ENCODE measurements at regions not wholly inside any gene's neighbourhood (a gene's known extent, or its start where the extent isn't known, plus 50 kb on each side); places are given as distances from the start of the nearest gene placed in this dataset.

DNA sequence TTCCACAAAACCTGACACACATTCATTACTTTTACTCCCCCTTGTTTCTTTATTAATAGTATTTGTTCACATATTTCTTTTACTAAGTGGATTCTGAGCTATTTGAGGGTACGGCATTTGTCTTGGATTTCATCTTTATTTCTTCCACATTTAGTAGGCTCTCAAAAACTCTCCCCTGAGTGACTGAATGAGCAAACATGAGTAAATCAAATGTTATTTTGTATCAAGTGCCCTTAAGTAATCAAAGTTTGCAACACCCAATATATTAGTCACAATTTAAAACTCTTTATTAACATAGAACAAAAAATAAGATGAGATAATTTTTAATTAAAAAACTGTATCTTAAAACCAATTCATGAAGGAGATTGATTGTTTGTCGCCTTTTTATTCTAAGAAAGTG is 1101.9 kb upstream of the TENM4 start:
- no peaks in the 10 kb centered on the region for H3K9me3 ChIP-seq (ENCODE audit: insufficient read depth, low read length)
- no peaks in the 10 kb centered on the region for H3K27me3 ChIP-seq (ENCODE audit: insufficient read depth, insufficient read length)
- H3K9ac ChIP-seq (ENCODE audit: insufficient read length, low read depth): no peak overlapping the region
- no peak for TF ChIP-seq SUZ12 (IDR thresholded peaks at IDR 0.05; ENCODE audit: extremely low read depth, insufficient read depth, insufficient read length)
- no peak for TF ChIP-seq ZNF274 (IDR thresholded peaks at IDR 0.05; ENCODE audit: low read depth, low read length)
- TF ChIP-seq YY1 (IDR thresholded peaks at IDR 0.05; ENCODE audit: insufficient read depth, insufficient read length): no peak
- H3K36me3 ChIP-seq (ENCODE audit: insufficient read depth, insufficient read length, low read length): no peaks in the 10 kb centered on the region
- no peak overlapping the region for H3K4me3 ChIP-seq (ENCODE audit: insufficient read length, low read depth)
- no peaks in the 10 kb centered on the region for H3K4me1 ChIP-seq (ENCODE audit: insufficient read depth, insufficient read length)
- no peak for DNase-seq (ENCODE audit: low read depth, low spot score)

DNA sequence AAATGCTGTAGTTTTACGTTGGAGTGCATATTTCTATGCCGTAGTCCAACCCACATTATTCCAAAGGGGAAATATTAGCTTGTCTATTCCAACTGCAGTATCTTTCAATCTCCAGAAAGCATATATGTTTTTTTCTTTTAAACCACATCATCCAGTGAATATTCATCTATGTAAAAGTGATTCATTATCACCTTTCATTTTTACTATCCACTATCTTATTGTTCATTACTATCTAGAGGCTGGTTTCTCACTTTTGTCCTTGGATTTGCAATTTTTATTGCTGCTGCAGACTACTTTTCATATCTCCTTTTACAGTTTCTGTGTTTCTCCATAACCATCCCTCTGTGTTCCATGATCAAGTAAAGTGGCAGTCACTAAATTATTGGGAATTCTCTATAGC is 1097.2 kb upstream of the TENM4 start:
- Histone ChIP-seq H3K4me3 (ENCODE audit: insufficient read length, low read depth) (no peak overlapping the region), H3K27me3 (ENCODE audit: insufficient read depth, insufficient read length) (no peaks in the 10 kb centered on the region), H3K36me3 (ENCODE audit: insufficient read depth, insufficient read length, low read length) (no peaks in the 10 kb centered on the region), H3K9me3 (ENCODE audit: insufficient read depth, low read length) (peaks cover 10% of the 10 kb centered on the region; the same call in 1 of the 2 replicates), H3K9ac (ENCODE audit: insufficient read length, low read depth) (no peak overlapping the region), H3K4me1 (ENCODE audit: insufficient read depth, insufficient read length) (no peaks in the 10 kb centered on the region)
- DNase-seq (ENCODE audit: low read depth, low spot score): no peak
- no peak for TF ChIP-seq ZNF274 (IDR thresholded peaks at IDR 0.05; ENCODE audit: low read depth, low read length)
- no peak for TF ChIP-seq YY1 (IDR thresholded peaks at IDR 0.05; ENCODE audit: insufficient read depth, insufficient read length)
- no peak for TF ChIP-seq SUZ12 (IDR thresholded peaks at IDR 0.05; ENCODE audit: extremely low read depth, insufficient read depth, insufficient read length)

DNA sequence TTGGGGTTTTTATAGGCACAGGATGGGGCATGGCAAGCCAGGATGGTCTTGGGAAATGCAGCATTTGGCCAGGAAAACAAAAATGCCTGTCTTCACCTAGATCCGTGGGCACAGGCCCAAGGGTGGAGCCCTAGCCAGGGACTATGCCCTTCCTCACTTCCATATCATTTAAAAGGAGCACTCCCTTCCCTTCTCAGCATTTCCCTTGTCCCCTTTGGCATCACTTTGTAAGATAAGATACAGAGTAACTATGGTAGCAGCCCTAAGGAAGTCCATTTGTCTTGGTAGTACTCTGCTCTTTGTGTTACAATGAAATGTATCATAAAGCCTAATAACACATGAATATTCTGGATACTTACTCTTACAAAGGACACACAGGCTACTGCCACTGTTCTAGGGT is 1092.6 kb upstream of the TENM4 start:
- Histone ChIP-seq H3K36me3 (ENCODE audit: insufficient read depth, insufficient read length, low read length) (no peaks in the 10 kb centered on the region), H3K4me1 (ENCODE audit: insufficient read depth, insufficient read length) (no peaks in the 10 kb centered on the region), H3K27me3 (ENCODE audit: insufficient read depth, insufficient read length) (no peaks in the 10 kb centered on the region), H3K9me3 (ENCODE audit: insufficient read depth, low read length) (peaks cover 17% of the 10 kb centered on the region; the same call in 1 of the 2 replicates), H3K4me3 (ENCODE audit: insufficient read length, low read depth) (no peak overlapping the region), H3K9ac (ENCODE audit: insufficient read length, low read depth) (no peak overlapping the region)
- DNase-seq (ENCODE audit: low read depth, low spot score): no peak
- TF ChIP-seq ZNF274 (IDR thresholded peaks at IDR 0.05; ENCODE audit: low read depth, low read length) (no peak), SUZ12 (IDR thresholded peaks at IDR 0.05; ENCODE audit: extremely low read depth, insufficient read depth, insufficient read length) (no peak), YY1 (IDR thresholded peaks at IDR 0.05; ENCODE audit: insufficient read depth, insufficient read length) (no peak)

DNA sequence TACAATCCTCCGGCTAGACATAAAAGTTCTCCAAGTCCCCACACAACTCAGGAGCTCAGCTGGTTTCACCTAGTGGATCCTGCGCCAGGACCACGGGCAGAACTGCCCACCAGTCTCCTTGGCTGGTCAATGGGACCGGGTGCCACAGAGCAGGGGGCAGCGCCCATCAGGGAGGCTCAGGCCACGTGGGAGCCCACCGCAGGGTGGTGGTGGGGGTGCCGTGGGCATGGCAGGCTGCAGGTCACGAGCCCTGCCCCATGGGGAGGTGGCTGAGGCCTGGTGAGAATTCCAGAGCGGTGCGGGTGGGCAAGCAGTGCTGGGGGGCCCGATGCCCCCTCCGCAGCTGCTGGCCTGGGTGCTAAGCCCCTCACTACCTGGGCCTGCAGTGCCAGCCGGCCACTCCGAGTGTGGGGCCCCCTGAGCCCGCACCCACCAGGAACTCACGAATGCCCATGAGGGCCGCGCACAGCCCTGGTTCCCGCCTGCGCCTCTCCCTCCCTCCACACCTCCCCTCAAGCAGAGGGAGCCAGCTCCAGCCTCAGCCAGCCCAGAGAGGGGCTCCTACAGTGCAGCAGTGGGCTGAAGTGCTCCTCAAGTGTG is 1091.9 kb upstream of the TENM4 start:
- H3K4me3 ChIP-seq (ENCODE audit: insufficient read length, low read depth): no peak overlapping the region
- H3K27me3 ChIP-seq (ENCODE audit: insufficient read depth, insufficient read length): no peaks in the 10 kb centered on the region
- no peak overlapping the region for H3K9ac ChIP-seq (ENCODE audit: insufficient read length, low read depth)
- TF ChIP-seq SUZ12 (IDR thresholded peaks at IDR 0.05; ENCODE audit: extremely low read depth, insufficient read depth, insufficient read length) (no peak), ZNF274 (IDR thresholded peaks at IDR 0.05; ENCODE audit: low read depth, low read length) (no peak), YY1 (IDR thresholded peaks at IDR 0.05; ENCODE audit: insufficient read depth, insufficient read length) (no peak)
- H3K36me3 ChIP-seq (ENCODE audit: insufficient read depth, insufficient read length, low read length): no peaks in the 10 kb centered on the region
- H3K9me3 ChIP-seq (ENCODE audit: insufficient read depth, low read length): peaks cover 17% of the 10 kb centered on the region; the same call in 1 of the 2 replicates
- no peaks in the 10 kb centered on the region for H3K4me1 ChIP-seq (ENCODE audit: insufficient read depth, insufficient read length)
- no peak for DNase-seq (ENCODE audit: low read depth, low spot score)

DNA sequence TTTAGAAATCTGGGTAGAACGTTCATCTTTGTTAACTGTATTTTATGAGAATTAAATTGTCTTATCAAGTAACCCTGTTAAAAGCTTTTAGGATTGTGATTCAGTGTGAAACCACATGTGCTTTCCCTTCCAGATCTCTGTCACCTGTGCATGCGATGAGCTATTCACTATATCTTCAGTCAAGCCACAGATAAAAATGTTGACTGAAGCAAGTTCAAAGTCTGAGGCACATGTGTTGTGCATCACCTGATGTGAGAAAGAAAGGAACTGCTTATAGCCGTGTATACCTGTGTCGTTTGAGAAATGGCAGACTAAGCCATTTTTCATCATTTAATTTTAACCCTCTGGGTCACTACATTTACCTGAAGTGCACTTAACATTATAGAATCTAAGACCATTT is 1088.9 kb upstream of the TENM4 start:
- Histone ChIP-seq H3K27me3 (ENCODE audit: insufficient read depth, insufficient read length) (no peaks in the 10 kb centered on the region), H3K4me3 (ENCODE audit: insufficient read length, low read depth) (no peak overlapping the region), H3K9me3 (ENCODE audit: insufficient read depth, low read length) (peaks cover 17% of the 10 kb centered on the region; the same call in 1 of the 2 replicates), H3K9ac (ENCODE audit: insufficient read length, low read depth) (no peak overlapping the region), H3K36me3 (ENCODE audit: insufficient read depth, insufficient read length, low read length) (no peaks in the 10 kb centered on the region), H3K4me1 (ENCODE audit: insufficient read depth, insufficient read length) (no peaks in the 10 kb centered on the region)
- no peak for TF ChIP-seq YY1 (IDR thresholded peaks at IDR 0.05; ENCODE audit: insufficient read depth, insufficient read length)
- TF ChIP-seq SUZ12 (IDR thresholded peaks at IDR 0.05; ENCODE audit: extremely low read depth, insufficient read depth, insufficient read length): no peak
- no peak for TF ChIP-seq ZNF274 (IDR thresholded peaks at IDR 0.05; ENCODE audit: low read depth, low read length)
- no peak for DNase-seq (ENCODE audit: low read depth, low spot score)

- no peaks in the 10 kb centered on the region for H3K27me3 ChIP-seq (ENCODE audit: insufficient read depth, insufficient read length)
- no peaks in the 10 kb centered on the region for H3K4me1 ChIP-seq (ENCODE audit: insufficient read depth, insufficient read length)
- H3K9ac ChIP-seq (ENCODE audit: insufficient read length, low read depth): no peak overlapping the region
- H3K4me3 ChIP-seq (ENCODE audit: insufficient read length, low read depth): no peak overlapping the region
- H3K36me3 ChIP-seq (ENCODE audit: insufficient read depth, insufficient read length, low read length): no peaks in the 10 kb centered on the region
- TF ChIP-seq SUZ12 (IDR thresholded peaks at IDR 0.05; ENCODE audit: extremely low read depth, insufficient read depth, insufficient read length) (no peak), ZNF274 (IDR thresholded peaks at IDR 0.05; ENCODE audit: low read depth, low read length) (no peak), YY1 (IDR thresholded peaks at IDR 0.05; ENCODE audit: insufficient read depth, insufficient read length) (no peak)
- H3K9me3 ChIP-seq (ENCODE audit: insufficient read depth, low read length): no peaks in the 10 kb centered on the region
- DNase-seq (ENCODE audit: low read depth, low spot score): no peak
Measured at GRCh38 chr11:80525663-80526405, 1085.0 kb upstream of the TENM4 start.

DNA sequence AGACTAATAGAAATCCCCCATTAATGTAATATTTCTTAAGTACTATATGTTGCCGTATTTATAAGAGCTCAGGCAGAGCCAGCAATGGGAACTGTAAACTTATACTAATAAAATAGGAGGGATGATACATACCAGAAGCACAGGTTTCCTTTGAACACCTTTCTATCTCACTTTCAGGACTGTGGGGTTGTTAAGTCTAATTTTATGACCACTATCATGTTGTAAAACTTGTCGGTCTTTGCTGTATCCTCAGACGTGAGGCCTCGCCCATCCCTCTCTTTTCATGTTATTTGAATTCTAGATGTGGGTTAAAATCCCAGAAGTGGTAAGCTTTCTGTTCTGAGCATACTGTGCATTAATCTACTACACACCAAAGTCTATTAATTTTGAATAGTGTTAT is 1083.5 kb upstream of the TENM4 start:
- Histone ChIP-seq H3K4me1 (ENCODE audit: insufficient read depth, insufficient read length) (no peaks in the 10 kb centered on the region), H3K9me3 (ENCODE audit: insufficient read depth, low read length) (no peaks in the 10 kb centered on the region), H3K4me3 (ENCODE audit: insufficient read length, low read depth) (no peak overlapping the region), H3K36me3 (ENCODE audit: insufficient read depth, insufficient read length, low read length) (no peaks in the 10 kb centered on the region), H3K27me3 (ENCODE audit: insufficient read depth, insufficient read length) (no peaks in the 10 kb centered on the region), H3K9ac (ENCODE audit: insufficient read length, low read depth) (no peak overlapping the region)
- TF ChIP-seq ZNF274 (IDR thresholded peaks at IDR 0.05; ENCODE audit: low read depth, low read length) (no peak), YY1 (IDR thresholded peaks at IDR 0.05; ENCODE audit: insufficient read depth, insufficient read length) (no peak), SUZ12 (IDR thresholded peaks at IDR 0.05; ENCODE audit: extremely low read depth, insufficient read depth, insufficient read length) (no peak)
- DNase-seq (ENCODE audit: low read depth, low spot score): no peak
